CD4-positive, alpha-beta T cell treated with Interleukin-12 subunit alpha and Interleukin-12 subunit beta, for 1 hour (primary cell): ENCODE measurements at regions not wholly inside any gene's neighbourhood (a gene's known extent, or its start where the extent isn't known, plus 50 kb on each side); places are given as distances from the start of the nearest gene placed in this dataset.
"Not testable (repeated sequence)": the region's sequence is repeated elsewhere in the genome, so short reads cannot be mapped to it uniquely, and the experiment has no call there.

Source experiments
- DNase-seq: peaks from one replicate; pipeline ENCODE4 v3.0.0-alpha.2; 2020

GRCh38 chr3:150327678-150328653 is 80.1 kb upstream of the TSC22D2 start:
- DNase-seq, result no peak

DNA sequence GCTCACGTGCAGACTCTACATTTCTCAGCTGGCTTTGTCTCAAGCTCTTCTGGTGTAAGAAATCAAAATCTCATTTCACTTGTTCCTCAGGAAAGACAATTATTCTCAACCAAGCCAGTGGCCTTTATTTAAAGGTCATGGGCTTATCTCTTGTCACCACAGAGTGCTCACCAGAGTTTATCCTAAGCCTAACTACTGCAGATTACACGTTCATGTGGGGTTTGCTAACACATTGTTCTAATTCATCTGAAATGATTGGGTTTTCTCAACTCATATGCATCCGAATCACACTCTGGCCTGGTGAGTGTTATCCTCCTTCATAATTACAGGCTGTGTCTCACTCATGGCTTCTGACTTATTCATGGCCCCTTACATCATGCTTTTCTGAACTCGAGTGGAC is 83.3 kb upstream of the TSC22D2 start:
- no peak for DNase-seq

DNA sequence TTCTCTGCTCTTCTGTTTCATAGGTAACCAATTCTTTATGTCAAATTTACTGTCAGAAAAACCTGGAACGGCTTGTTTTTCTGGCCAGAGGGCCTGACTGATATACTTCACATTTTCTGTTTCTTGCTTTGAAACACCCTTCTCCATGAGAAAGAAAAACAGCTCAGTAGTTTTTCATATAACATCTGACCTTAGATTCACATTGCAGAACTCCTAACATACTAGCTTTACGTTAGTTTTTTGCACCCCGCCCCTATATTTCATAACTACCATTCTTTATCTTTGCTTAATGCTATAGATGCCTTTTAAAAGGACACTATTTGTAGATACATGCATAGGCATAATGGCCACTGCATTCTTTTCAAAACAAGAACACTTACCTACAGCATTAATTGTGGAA is 83.9 kb upstream of the TSC22D2 start:
- no peak for DNase-seq

GRCh38 chr3:150323770-150324169 is 84.3 kb upstream of the TSC22D2 start:
- DNase-seq, result no peak

- DNase-seq, result not testable (repeated sequence)
These were observed 85.0 kb upstream of the TSC22D2 start for GRCh38 chr3:150323091-150323490.

- DNase-seq, result not testable (repeated sequence)
These were observed 87.1 kb upstream of the TSC22D2 start for GRCh38 chr3:150320971-150321370.

GRCh38 chr3:150319900-150320299 is 88.2 kb upstream of the TSC22D2 start:
- DNase-seq, result no peak

DNA sequence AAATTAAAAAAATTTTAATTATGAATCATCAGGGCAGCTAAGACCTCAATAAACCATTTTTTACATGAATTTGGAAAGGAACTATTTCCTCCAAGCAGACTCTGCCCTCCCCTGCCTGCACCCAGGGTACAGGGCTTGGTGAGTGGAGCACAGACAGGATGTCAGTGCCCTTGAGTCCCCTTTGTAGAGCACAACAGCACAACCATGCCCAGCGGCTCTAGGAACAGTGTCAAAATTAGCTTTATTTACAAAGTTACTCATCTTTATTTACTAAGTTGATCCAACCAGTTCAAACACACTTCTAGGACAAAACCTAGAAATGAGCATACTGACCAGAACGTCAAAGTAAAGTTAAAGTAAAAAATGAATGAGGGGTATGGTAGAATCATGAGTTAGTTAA is 90.6 kb upstream of the TSC22D2 start:
- no peak for DNase-seq

DNA sequence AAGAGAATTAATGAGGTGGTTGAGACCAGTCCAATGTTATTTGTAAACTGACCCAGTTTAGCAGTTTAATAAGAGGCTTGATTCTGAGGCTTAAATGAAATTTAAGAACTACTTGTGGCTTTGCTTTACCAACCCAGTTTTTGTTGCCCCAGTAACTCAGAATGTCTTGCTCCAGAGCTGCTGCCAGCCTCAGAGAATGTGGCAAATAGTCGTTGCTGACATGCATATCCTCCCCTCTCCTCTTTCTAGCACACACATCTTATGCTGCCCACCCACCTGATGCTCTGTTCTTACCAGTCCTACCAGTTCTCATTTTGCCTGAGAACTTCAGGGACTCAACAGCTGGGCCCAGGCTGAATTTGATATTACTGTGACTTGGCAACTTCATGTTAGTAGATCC is 92.4 kb upstream of the TSC22D2 start:
- DNase-seq, result no peak

- no peak for DNase-seq
These were observed 93.7 kb upstream of the TSC22D2 start for GRCh38 chr3:150314248-150315004.

- no peak for DNase-seq
These were observed 96.0 kb upstream of the TSC22D2 start for GRCh38 chr3:150312018-150312657.

GRCh38 chr3:150311156-150311555 is 96.9 kb upstream of the TSC22D2 start:
- DNase-seq, result no peak

DNA sequence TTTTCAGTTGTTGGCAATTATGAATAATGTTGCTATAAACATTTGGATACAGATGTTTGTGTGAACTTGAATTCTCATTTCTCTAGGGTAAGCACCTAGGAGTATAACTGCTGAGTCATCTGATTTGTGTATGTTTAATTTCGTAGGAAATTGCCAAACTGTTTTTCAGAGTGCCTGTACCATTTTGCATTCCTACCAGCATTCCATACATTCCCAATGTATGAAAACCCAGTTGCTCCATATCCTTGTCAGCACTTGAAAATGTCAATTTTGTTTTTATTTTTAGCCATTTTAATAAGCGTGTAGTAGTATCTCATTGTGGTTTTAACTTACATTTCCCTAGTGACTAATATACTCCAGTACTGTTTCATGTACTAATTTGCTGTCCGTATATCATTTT is 98.5 kb upstream of the TSC22D2 start:
- no peak for DNase-seq

DNA sequence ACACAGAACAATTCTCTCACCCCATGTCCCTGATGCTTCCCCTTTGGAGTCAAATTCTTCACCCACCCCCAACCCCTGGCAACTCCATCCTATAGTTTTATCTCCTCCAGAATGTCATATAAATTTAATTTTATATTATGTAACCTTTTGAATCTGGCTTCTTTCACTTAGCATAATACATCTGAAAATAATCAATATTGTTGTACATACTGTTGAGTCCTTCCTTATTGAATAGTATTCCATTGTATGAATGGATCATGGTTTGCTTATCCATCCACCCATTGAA is 98.9 kb upstream of the TSC22D2 start:
- DNase-seq, result no peak

DNA sequence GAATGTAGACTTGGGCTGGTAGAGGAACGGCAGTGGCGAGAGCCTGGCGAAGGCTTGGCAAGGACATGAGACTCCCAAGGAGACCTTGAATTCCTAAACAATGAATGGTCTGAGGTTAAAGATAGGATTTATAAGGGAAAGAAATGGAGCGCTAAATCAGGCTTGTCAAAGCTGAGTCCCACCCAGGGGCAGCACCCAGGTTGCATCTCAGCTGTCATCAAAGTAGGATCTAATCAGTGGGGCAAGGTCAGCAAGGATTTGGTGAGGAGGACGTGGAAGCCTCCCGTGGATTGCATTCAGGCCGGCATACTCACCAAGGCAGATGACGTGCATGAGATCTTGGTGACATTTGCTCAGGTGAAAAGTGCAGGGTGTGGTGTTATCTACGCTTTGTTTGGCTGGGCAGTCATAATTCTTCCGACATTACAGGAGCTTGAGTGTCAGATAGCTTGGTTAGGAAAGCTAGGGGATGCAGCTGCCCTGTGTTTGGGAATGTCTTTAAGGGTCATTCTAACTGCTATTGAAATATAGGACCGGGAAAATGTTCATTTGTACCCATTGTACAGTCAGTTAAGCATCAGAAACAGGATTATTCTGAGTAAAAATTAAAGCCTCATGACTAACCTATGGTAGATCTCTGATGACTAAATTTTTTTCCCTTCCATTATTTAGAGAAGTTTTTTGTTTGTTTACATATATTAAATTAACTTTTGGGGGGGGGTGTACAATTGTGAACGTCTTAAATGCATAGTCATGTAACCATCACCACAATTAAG is 99.4 kb upstream of the TSC22D2 start:
- no peak for DNase-seq

- no peak for DNase-seq
These were observed 100.1 kb upstream of the TSC22D2 start for GRCh38 chr3:150308037-150308319.

- no peak for DNase-seq
These were observed 100.6 kb upstream of the TSC22D2 start for GRCh38 chr3:150307311-150308036.

GRCh38 chr3:150306906-150307305 is 101.2 kb upstream of the TSC22D2 start:
- no peak for DNase-seq

DNA sequence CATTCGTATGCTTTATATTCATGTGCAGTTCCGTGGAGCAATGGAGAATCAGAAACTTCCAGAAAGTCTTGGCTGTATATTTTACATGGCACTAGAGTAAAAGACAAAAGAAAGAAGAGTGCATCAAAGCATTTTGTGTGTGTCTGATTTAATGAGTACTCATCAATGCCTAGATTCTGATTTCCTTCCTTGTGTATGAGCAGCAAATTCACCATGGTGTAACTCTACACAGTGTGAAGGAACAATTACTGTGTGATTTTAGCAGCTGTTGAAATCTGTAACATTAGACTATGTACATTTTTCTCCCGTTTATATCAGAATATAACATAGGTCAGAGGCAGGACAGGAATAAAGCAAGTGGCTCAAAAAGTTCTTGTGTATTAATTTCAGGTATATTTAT is 102.0 kb upstream of the TSC22D2 start:
- no peak for DNase-seq

DNA sequence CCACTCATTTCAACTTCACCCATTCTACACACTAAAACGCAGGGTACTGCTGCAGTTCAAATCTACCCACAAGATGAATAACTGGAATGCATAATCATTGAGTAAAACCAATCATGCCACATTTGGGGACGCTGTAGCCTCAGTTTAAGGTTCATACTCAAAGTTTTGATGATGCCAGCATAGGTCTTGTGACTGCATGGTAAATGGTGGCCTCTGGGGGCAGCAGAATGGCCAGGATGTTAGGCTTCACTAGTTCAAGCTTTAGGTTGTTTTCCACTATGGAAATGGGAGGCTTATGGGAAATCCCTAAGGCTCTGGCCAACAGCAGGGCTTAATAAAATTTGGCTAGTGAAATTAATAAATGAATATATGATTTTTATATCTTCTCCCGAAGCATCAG is 104.3 kb upstream of the TSC22D2 start:
- no peak for DNase-seq

GRCh38 chr3:150302246-150302645 is 105.9 kb upstream of the TSC22D2 start:
- no peak for DNase-seq

DNA sequence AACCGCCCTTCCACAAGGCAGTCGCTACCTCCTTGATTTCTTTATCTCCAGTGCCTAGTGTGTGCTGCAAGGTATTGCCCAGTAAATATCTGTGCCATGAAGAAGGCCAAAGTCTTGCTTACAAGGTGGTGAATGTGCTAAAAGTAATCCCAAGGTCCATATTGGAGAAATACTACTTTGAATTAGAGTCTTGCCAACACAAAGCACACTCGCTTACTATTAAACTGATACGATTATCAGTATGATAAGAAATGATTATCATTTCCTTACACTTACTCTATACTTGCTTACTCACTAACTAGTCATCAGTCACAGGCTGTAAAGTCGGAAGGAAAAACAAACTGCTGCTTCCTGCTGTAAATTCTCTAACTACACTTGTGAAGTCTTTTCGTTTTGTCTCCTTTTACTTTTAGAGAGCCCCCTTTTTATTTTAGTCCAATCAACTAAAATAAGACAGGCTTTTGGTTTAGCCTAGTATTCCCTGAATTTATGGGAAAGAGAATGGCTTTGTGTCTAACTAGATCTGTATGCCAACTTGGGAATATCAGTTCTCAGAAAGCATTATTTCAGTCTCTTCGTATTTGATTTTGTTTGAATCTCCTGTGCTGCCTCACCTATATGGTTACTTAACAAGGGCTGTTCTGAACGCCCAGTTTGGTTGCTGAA is 107.1 kb upstream of the TSC22D2 start:
- no peak for DNase-seq
